ENCODE measurements at regions not wholly inside any gene's neighbourhood (a gene's known extent, or its start where the extent isn't known, plus 50 kb on each side); places are given as distances from the start of the nearest gene placed in this dataset.

- TF ChIP-seq, protein P1, sequence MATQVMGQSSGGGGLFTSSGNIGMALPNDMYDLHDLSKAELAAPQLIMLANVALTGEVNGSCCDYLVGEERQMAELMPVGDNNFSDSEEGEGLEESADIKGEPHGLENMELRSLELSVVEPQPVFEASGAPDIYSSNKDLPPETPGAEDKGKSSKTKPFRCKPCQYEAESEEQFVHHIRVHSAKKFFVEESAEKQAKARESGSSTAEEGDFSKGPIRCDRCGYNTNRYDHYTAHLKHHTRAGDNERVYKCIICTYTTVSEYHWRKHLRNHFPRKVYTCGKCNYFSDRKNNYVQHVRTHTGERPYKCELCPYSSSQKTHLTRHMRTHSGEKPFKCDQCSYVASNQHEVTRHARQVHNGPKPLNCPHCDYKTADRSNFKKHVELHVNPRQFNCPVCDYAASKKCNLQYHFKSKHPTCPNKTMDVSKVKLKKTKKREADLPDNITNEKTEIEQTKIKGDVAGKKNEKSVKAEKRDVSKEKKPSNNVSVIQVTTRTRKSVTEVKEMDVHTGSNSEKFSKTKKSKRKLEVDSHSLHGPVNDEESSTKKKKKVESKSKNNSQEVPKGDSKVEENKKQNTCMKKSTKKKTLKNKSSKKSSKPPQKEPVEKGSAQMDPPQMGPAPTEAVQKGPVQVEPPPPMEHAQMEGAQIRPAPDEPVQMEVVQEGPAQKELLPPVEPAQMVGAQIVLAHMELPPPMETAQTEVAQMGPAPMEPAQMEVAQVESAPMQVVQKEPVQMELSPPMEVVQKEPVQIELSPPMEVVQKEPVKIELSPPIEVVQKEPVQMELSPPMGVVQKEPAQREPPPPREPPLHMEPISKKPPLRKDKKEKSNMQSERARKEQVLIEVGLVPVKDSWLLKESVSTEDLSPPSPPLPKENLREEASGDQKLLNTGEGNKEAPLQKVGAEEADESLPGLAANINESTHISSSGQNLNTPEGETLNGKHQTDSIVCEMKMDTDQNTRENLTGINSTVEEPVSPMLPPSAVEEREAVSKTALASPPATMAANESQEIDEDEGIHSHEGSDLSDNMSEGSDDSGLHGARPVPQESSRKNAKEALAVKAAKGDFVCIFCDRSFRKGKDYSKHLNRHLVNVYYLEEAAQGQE (IDR thresholded peaks at IDR 0.05; ENCODE audit: borderline replicate concordance) = no peak
- no peak for TF ChIP-seq TAF1 (IDR thresholded peaks at IDR 0.05; ENCODE audit: low read depth)
- TF ChIP-seq, protein P2, sequence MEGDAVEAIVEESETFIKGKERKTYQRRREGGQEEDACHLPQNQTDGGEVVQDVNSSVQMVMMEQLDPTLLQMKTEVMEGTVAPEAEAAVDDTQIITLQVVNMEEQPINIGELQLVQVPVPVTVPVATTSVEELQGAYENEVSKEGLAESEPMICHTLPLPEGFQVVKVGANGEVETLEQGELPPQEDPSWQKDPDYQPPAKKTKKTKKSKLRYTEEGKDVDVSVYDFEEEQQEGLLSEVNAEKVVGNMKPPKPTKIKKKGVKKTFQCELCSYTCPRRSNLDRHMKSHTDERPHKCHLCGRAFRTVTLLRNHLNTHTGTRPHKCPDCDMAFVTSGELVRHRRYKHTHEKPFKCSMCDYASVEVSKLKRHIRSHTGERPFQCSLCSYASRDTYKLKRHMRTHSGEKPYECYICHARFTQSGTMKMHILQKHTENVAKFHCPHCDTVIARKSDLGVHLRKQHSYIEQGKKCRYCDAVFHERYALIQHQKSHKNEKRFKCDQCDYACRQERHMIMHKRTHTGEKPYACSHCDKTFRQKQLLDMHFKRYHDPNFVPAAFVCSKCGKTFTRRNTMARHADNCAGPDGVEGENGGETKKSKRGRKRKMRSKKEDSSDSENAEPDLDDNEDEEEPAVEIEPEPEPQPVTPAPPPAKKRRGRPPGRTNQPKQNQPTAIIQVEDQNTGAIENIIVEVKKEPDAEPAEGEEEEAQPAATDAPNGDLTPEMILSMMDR (IDR thresholded peaks at IDR 0.05; ENCODE audit: poor library complexity, severe bottlenecking) = no peak
- TF ChIP-seq EZH2 (IDR thresholded peaks at IDR 0.05; ENCODE audit: borderline replicate concordance, insufficient read depth, low read length, poor library complexity, severe bottlenecking) = no peak
- TF ChIP-seq EP300 (conservative IDR thresholded peaks at IDR 0.05; ENCODE audit: poor library complexity, severe bottlenecking) = no peak
- no peak for TF ChIP-seq RAD21 (conservative IDR thresholded peaks at IDR 0.05)
These were observed 143.3 kb downstream of the GADD45G start for GRCh38 chr9:89748021-89748670.
